Activated CD4-positive, CD25-positive, alpha-beta regulatory T cell (primary cell): ENCODE measurements at regions not wholly inside any gene's neighbourhood (a gene's known extent, or its start where the extent isn't known, plus 50 kb on each side); places are given as distances from the start of the nearest gene placed in this dataset.
"Not testable (repeated sequence)": the region's sequence is repeated elsewhere in the genome, so short reads cannot be mapped to it uniquely, and the experiment has no call there.

ENCODE experiments used
- DNase-seq, 4 experiments: peaks; one replicate each; lab custom pipeline; 2025; lab: John Stamatoyannopoulos, UW

GRCh38 chr13:107916902-107917301, 298.4 kb downstream of the LIG4 start:
- DNase-seq, result not testable (repeated sequence)

DNA sequence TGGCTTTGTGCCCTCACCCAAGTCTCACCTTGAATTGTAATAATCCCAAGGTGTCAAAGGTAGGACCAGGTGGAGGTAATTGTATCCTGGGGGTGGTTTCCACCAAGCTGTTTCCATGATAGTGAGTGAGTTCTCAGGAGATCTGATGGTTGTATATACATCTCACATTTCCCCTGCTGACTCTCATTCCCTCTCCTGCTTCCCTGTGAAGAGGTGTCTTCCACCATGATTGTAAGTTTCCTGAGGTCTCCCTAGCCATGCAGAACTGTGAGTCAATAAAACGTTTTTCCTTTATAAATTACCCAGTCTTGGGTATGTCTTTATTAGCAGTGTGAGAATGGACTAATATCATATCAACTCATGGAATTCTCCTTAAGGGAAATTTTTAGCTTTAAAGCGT, 302.6 kb downstream of the LIG4 start:
- DNase-seq, result no peak

- DNase-seq, result no peak
Observed at GRCh38 chr13:107907065-107907805, 308.1 kb downstream of the LIG4 start.

GRCh38 chr13:107906131-107906530, 309.2 kb downstream of the LIG4 start:
- DNase-seq, result no peak

- no peak for DNase-seq
Observed at GRCh38 chr13:107901996-107902562, 313.3 kb downstream of the LIG4 start.

DNA sequence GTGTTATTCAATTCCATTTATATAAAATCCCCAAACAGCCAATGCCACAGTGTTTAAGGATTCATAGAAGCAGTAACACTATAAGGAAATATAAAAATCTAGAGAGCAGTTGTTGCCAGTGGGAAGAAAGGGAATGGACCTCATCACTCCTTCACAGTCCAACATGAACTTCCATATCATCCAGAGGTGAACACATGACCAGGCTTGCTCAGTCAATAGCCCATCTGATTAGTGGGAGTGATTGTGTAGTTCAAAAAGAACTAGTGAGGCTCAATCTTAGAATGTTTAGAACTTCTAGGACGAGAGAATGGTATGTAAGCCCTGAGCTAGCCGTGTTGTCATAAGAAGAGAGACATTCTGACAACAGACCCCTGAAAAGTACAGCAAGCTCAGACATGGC, 314.1 kb downstream of the LIG4 start:
- no peak for DNase-seq

DNA sequence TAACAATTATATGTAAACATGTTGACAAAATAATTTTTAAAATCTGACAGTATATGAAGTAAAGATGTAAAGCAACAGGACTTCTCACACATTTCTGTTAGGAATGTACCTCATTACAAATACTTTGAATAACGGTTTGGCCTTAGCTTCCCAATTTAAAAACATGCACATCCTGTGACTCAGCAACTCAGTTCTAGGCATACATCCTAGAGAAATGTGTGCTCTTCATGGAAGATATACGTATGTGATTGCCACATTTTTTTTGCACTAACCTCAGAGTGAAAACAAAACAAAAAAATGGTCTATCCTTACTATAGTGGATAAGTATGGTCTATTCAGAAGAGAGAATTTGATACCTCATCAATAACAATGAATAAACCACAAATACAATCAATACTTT, 314.6 kb downstream of the LIG4 start:
- DNase-seq, result no peak

GRCh38 chr13:107886118-107886517, 329.2 kb downstream of the LIG4 start:
- no peak for DNase-seq

GRCh38 chr13:107884564-107884963, 330.8 kb downstream of the LIG4 start:
- DNase-seq, result no peak

DNA sequence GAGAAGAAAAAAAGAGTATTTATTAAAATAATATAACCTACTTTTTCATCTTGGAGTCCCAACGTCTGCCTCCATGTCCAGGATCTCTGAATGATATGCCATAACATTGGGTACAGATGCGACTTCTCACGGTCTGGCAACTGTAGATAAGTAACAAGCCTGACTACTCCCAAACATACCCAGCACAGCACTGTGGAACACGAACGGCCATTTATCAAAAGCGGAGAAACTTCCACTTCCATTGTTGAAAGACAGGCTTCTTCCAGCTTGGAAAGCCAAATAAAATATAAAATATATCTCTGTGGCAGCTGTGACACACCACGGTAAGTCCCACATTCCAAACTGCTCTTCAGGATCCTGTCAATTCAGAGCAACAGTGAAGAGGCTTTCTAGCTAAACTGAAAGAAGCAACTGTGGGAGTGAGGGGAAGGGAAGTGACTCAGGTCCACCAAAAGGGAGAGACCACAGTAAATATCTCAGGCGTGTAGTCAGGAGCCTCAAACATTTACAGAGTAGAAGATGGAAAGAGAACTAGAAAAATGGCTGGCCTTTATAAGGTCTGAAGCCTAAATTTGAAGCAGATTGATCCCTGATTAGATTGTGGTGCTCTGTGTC, 331.7 kb downstream of the LIG4 start:
- DNase-seq, result no peak

DNA sequence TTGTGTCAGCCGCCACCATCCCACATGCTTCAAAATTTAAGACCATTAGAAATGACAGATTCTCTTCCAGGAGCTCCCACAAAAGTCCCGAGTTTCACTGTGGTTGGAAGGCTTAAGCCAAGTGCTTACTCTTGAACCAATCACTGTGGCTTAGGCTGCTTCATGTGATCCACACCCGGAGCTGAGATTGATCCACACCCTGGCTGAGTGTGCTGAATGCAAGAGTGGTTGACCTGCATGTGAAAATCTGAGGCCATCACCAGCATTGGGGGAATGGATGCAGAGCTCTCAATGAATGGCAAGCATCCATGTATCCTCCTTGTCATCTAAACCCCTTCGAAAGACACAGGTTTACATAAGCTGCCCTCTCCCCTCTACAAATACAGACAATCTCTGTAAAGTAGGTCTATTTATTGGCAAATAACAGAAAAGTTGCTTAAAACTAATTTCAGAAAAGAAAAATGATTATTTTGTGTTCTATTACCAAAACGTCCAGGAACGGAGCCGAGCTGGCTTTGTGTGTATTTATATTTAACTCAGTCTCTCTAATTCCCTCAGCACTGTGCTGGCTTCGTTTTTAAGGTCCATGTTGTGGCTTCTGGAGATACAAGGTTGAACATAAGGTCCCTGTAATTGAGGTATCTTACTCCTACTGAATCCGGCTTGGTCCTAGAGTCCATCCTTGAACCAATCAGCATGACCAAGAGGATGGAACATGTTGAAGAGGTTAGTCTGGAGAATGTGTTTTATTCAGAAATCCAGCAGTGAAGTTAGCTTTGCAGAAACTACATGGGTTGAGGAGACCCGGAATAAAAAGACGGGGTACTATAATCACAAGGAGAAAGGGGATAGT, 332.4 kb downstream of the LIG4 start:
- no peak for DNase-seq

DNA sequence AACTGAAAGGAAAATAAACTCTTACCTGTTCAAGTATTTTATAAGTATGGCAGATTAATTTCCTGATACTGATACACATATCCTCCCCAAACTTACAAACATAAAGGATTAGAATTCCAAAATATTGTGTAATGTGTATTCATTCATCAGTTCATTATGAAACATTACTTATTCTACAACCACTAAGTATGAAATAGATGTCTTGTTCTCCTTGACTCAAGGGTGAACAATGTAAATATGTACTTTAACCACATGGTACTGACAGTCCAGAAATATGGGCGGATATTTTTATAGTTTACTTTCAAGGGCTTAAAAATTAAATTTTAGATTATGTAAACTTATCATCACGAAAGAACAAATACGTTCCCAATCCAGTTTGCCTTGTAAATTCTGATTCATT, 334.0 kb downstream of the LIG4 start:
- DNase-seq, result no peak

- DNase-seq, result no peak
Observed at GRCh38 chr13:107874456-107874855, 340.9 kb downstream of the LIG4 start.

GRCh38 chr13:107873926-107874325, 341.4 kb downstream of the LIG4 start:
- no peak for DNase-seq

DNA sequence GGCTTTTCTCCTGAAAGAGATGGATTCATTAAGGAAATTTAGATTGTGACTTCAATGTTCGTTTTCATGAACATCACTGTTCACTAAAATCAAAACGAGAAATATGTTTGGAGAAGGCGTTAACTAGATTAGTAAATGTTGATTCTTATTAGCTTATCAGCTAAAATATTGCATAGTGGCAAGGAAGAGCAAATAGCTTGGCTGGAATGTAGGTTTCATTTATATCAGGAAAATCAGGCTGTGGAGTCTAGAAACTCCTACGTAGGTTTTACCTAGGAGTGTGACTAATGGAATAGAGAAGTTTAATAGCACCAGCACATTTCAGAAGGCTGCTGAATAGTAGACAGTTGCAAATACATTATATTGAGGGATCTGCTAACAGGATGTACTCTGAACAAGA, 344.9 kb downstream of the LIG4 start:
- no peak for DNase-seq

DNA sequence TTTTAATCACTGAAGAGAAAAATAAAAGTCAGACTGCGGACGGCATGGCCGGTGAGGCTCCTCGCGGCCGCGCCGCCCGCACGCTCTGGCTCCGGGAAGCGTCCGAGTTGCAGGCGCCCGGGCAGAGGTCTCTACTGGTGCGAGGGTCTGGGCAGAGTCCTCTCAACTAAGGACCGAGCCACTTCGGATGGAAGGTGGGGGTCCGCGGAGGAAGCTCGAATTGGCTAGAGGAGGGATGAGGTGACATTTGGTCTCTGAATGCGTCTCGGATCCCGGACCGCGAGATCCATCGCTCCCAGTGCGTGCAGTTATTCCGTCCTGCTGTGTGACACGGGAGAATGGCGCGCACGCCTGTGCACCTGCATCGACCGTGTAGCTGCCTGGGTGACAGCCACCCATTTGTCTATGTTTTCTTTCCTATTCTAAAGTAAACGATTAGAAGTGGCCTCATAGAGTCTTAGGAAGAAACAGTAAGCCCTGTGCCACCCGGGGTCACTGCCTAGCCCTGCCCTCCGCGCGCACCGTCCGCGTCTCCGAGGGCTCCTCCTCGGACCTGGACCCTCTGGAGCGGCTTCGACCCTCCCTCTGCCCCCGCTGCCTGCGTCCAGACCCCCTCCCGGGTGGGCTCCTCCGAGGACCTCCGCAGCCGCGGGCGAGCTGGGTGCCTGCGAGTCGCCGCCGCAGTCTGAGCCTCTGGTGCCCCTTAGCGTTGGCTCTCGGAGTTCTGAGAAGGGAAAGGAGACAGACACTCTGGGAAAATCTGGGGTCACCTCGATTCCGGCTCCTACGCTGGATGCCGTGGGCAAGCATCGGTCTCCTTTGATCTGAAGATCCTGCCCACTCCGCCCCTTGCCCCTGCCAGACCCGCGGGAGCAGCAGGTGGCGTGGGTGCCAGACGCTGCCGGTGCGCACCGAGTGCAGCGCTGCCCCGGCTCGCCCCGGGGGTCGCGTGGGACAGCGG, 347.4 kb downstream of the LIG4 start:
- DNase-seq, result no peak

GRCh38 chr13:107866941-107867623, 348.3 kb downstream of the LIG4 start:
- no peak for DNase-seq

- no peak for DNase-seq
Observed at GRCh38 chr13:107866032-107866940, 349.1 kb downstream of the LIG4 start.

GRCh38 chr13:107865643-107866031, 349.7 kb downstream of the LIG4 start:
- DNase-seq, result no peak

DNA sequence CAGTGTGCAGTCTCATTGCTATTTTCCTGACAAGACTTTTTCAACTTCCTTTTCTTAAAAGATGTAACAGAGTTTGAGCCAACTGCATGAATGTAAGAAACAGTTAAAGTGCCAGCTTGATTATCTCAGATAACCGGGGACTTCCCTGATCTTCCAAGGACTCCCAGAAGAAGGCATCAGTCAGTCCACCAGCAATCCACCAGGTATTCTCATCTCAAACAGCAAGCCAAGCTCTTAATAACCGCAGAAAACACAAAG, 350.1 kb downstream of the LIG4 start:
- no peak for DNase-seq
